ENCODE measurements at regions not wholly inside any gene's neighbourhood (a gene's known extent, or its start where the extent isn't known, plus 50 kb on each side); places are given as distances from the start of the nearest gene placed in this dataset.

DNA sequence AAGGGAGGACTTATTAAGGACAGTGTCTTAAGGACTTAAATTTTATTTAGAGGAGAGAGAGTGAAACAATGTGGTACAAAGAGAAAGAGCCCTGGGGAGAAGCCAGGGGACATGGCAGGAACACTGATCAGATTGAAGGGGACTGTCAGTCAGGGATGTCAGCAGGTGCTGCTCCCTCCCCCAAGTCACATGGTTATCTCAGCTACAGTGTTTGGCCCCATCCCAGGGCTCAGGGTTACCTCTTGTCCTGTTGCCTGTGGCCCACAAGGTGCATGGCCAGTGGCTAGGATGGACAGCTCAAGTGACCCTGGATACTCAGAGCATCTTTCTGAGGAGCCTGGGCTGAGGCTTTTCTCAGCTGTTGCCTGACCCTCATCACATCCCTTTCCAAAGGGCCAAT lies 325.9 kb upstream of the PODXL start:
- no peak for DNase-seq
- Histone ChIP-seq H3K27ac (ENCODE audit: low read length) (no peak overlapping the region), H2AFZ (ENCODE audit: low read length) (no peak overlapping the region), H3K27me3 (ENCODE audit: low read length) (peaks cover 23% of the 10 kb centered on the region), H3K4me2 (ENCODE audit: low read length) (no peak overlapping the region), H3K4me1 (ENCODE audit: insufficient read depth, low read length) (no peaks in the 10 kb centered on the region), H3K36me3 (ENCODE audit: low read depth, low read length) (no peaks in the 10 kb centered on the region), H3K9me2 (replicated peaks; ENCODE audit: low read length) (no peaks in the 10 kb centered on the region), H3K9me3 (ENCODE audit: low read length) (no peaks in the 10 kb centered on the region), H3K4me3 (ENCODE audit: low read length) (no peak overlapping the region), H3F3A (ENCODE audit: low read length, unreplicated experiment) (no peaks in the 10 kb centered on the region), H3K79me2 (ENCODE audit: low read length) (no peaks in the 10 kb centered on the region), H4K20me1 (ENCODE audit: low read length) (no peaks in the 10 kb centered on the region), H3K9ac (ENCODE audit: low read length) (no peak overlapping the region)
- no peak for ATAC-seq
- TF ChIP-seq EZH2 (IDR thresholded peaks at IDR 0.05; ENCODE audit: low read length, unreplicated experiment) (no peak), EZH2phosphoT487 (IDR thresholded peaks at IDR 0.05; ENCODE audit: borderline replicate concordance, low read length) (no peak)
- TF ChIP-seq, protein P1, sequence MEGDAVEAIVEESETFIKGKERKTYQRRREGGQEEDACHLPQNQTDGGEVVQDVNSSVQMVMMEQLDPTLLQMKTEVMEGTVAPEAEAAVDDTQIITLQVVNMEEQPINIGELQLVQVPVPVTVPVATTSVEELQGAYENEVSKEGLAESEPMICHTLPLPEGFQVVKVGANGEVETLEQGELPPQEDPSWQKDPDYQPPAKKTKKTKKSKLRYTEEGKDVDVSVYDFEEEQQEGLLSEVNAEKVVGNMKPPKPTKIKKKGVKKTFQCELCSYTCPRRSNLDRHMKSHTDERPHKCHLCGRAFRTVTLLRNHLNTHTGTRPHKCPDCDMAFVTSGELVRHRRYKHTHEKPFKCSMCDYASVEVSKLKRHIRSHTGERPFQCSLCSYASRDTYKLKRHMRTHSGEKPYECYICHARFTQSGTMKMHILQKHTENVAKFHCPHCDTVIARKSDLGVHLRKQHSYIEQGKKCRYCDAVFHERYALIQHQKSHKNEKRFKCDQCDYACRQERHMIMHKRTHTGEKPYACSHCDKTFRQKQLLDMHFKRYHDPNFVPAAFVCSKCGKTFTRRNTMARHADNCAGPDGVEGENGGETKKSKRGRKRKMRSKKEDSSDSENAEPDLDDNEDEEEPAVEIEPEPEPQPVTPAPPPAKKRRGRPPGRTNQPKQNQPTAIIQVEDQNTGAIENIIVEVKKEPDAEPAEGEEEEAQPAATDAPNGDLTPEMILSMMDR (conservative IDR thresholded peaks at IDR 0.05; ENCODE audit: low read depth, low read length): no peak
- ChIA-PET CTCF (no interaction called here), POLR2A (ENCODE audit: unreplicated experiment) (no interaction called here)
- intact Hi-C loops (cut with micrococcal nuclease): no loop called here
- BruUV-seq (replicated peaks): no TSS peak

DNA sequence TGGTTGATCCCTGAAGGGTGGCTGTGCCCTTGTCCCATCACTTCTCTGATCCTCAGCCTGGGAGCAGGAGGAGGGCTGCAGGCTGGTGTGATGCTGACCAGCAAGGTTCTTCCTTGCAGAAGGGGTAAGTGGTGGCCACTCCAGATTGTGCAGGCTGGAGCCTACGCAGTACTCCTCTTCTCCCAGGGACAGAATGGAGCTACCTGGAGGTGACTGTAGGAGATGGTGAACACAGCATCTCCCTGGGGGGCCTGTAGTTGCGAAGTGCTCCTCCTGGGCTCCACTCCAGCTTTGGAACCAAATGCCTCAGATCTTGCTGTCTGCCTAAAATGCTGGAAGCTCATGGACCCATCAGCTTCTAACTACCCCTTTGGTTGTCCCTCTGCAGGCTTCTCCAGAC lies 323.6 kb upstream of the PODXL start:
- Histone ChIP-seq H3K4me2 (ENCODE audit: low read length) (no peak overlapping the region), H3K9me3 (ENCODE audit: low read length) (no peaks in the 10 kb centered on the region), H3K4me1 (ENCODE audit: insufficient read depth, low read length) (no peaks in the 10 kb centered on the region), H3K79me2 (ENCODE audit: low read length) (no peaks in the 10 kb centered on the region), H2AFZ (ENCODE audit: low read length) (no peak overlapping the region), H3K9ac (ENCODE audit: low read length) (no peak overlapping the region), H3K36me3 (ENCODE audit: low read depth, low read length) (no peaks in the 10 kb centered on the region), H3K9me2 (replicated peaks; ENCODE audit: low read length) (no peaks in the 10 kb centered on the region), H3K27me3 (ENCODE audit: low read length) (peaks cover 17% of the 10 kb centered on the region), H3K4me3 (ENCODE audit: low read length) (no peak overlapping the region), H4K20me1 (ENCODE audit: low read length) (no peaks in the 10 kb centered on the region), H3F3A (ENCODE audit: low read length, unreplicated experiment) (no peaks in the 10 kb centered on the region), H3K27ac (ENCODE audit: low read length) (no peak overlapping the region)
- no TSS peak for BruUV-seq (replicated peaks)
- intact Hi-C loops (cut with micrococcal nuclease): no loop called here
- POLR2A ChIA-PET (ENCODE audit: unreplicated experiment): no interaction called here
- DNase-seq: no peak
- TF ChIP-seq, protein P1 (conservative IDR thresholded peaks at IDR 0.05; ENCODE audit: low read depth, low read length): no peak
- TF ChIP-seq EZH2phosphoT487 (IDR thresholded peaks at IDR 0.05; ENCODE audit: borderline replicate concordance, low read length) (no peak), EZH2 (IDR thresholded peaks at IDR 0.05; ENCODE audit: low read length, unreplicated experiment) (no peak)
- CTCF ChIA-PET: no interaction called here
- no peak for ATAC-seq

DNA sequence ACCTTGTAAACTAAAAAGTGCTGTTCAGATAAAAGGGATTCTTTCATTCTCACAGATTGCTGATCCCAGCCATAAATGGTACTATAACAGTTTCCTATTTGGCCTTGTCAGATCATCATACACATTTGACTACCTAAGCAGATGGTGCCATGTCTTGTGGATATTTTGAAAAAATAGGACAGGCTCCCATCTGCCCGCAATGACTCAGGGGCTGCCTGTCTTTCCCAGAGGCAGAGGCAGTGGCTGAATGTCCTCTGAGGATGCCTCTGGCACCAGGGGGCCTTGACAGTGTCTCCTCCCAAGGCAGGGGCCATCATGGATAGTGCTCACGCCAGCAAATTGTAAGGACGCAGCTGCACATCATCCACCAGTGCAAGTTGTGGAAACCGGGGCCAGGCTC lies 323.0 kb upstream of the PODXL start:
- no peaks in the 10 kb centered on the region for H3K4me1 ChIP-seq (ENCODE audit: insufficient read depth, low read length)
- no peaks in the 10 kb centered on the region for H3K9me2 ChIP-seq (replicated peaks; ENCODE audit: low read length)
- no peak overlapping the region for H3K27ac ChIP-seq (ENCODE audit: low read length)
- BruUV-seq (replicated peaks): no TSS peak
- H3K4me2 ChIP-seq (ENCODE audit: low read length): no peak overlapping the region
- H3K9me3 ChIP-seq (ENCODE audit: low read length): no peaks in the 10 kb centered on the region
- ChIA-PET POLR2A (ENCODE audit: unreplicated experiment) (no interaction called here), CTCF (no interaction called here)
- H2AFZ ChIP-seq (ENCODE audit: low read length): no peak overlapping the region
- H3F3A ChIP-seq (ENCODE audit: low read length, unreplicated experiment): no peaks in the 10 kb centered on the region
- no peak for DNase-seq
- no peak for TF ChIP-seq EZH2 (IDR thresholded peaks at IDR 0.05; ENCODE audit: low read length, unreplicated experiment)
- TF ChIP-seq, protein P1 (conservative IDR thresholded peaks at IDR 0.05; ENCODE audit: low read depth, low read length): no peak
- no peak for ATAC-seq
- no peak overlapping the region for H3K9ac ChIP-seq (ENCODE audit: low read length)
- H3K4me3 ChIP-seq (ENCODE audit: low read length): no peak overlapping the region
- H4K20me1 ChIP-seq (ENCODE audit: low read length): no peaks in the 10 kb centered on the region
- no peaks in the 10 kb centered on the region for H3K36me3 ChIP-seq (ENCODE audit: low read depth, low read length)
- H3K27me3 ChIP-seq (ENCODE audit: low read length): peaks cover 21% of the 10 kb centered on the region
- intact Hi-C loops (cut with micrococcal nuclease): no loop called here
- H3K79me2 ChIP-seq (ENCODE audit: low read length): no peaks in the 10 kb centered on the region
